Breast epithelium (tissue), 3 donors: ENCODE measurements at regions not wholly inside any gene's neighbourhood (a gene's known extent, or its start where the extent isn't known, plus 50 kb on each side); places are given as distances from the start of the nearest gene placed in this dataset.

Source experiments
- CTCF ChIP-seq, 3 donors: fragments of 450-650 bp; IDR thresholded peaks; one replicate each; pipeline ENCODE4 v1.5.1; 2016 to 2017; ENCODE audit warnings: antibody characterized with exemption in 3 of 3, mild to moderate bottlenecking in 3 of 3, moderate library complexity in 3 of 3
- POLR2AphosphoS5 ChIP-seq, 3 donors: sonication (generic); formaldehyde crosslinking; IDR thresholded peaks; one replicate each; pipeline ENCODE4 v1.6.1; 2017; ENCODE audit warnings: antibody characterized with exemption in 3 of 3

DNA sequence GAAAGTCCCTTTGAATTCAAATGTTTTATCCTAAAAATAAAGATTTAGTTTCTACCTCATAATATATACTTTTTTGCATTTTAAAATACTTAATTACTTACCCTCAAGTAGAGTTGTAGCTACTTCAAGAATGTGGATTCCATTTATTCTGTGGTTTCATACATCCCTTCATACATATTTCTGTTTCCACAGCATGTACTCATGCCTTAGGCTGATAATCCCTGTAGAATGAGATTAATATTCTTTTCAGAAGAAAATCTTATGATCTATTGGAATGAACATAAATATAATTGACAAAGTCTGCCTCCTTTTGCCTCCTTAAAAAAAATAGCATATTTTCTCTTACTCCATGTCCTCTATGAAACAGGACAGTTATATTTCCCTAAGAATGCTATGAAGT is 465.7 kb downstream of the DTWD2 start:
- no peak for TF ChIP-seq POLR2AphosphoS5 (IDR thresholded peaks at IDR 0.05)
- no peak for TF ChIP-seq CTCF (IDR thresholded peaks at IDR 0.05)
